Erythroblast (primary cell): ENCODE measurements at regions not wholly inside any gene's neighbourhood (a gene's known extent, or its start where the extent isn't known, plus 50 kb on each side); places are given as distances from the start of the nearest gene placed in this dataset.
"Not testable (repeated sequence)": the region's sequence is repeated elsewhere in the genome, so short reads cannot be mapped to it uniquely, and the experiment has no call there.

Experiments used
- GATA1 ChIP-seq: IDR thresholded peaks from 2 replicates; pipeline ENCODE4 v1.6.1; 2011; ENCODE audit warnings: low read depth, mild to moderate bottlenecking, control low read depth, low read length, moderate library complexity
- POLR2A ChIP-seq: IDR thresholded peaks from 2 replicates; pipeline ENCODE4 v1.6.1; 2011; ENCODE audit warnings: mild to moderate bottlenecking, low read length

- not testable (repeated sequence) for TF ChIP-seq POLR2A, GATA1
These were observed 94.8 kb upstream of the KDM7A start for GRCh38 chr7:140271643-140271968.
